ENCODE measurements at regions not wholly inside any gene's neighbourhood (a gene's known extent, or its start where the extent isn't known, plus 50 kb on each side); places are given as distances from the start of the nearest gene placed in this dataset.

DNA sequence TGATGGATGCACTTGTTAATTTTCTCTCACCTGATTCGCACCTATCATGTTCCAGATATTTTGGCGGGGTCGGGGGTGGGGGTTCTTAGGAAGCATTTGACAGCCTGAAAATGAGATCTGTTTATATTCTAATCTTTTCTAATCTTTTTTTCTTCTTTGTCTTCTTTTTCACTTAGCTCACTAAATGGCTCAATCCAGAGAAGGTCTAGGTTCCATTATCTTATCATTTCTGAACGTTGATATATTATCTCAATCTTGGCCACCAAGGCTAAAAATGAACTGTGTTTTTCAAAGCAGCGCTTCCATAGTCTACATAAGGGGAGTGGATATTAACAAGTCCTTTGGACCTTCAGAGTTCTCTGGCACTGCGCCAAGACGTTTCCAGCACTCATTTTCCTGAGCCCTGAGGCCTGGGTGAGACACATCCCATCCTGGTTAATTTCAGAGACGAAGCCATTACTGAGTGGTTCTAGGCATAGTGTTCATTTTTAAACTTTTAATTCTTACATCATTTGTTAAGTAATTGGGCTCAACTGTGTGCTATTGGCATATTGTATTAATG, 229.0 kb downstream of the SOX11 start:
- no peaks in the 10 kb centered on the region for H3K27me3 ChIP-seq (ENCODE audit: low read length)
- H2AFZ ChIP-seq (ENCODE audit: low read length), result no peak overlapping the region
- no peak overlapping the region for H3K27ac ChIP-seq (ENCODE audit: low read length)
- POLR2A ChIA-PET (ENCODE audit: unreplicated experiment), result no interaction called here
- H3K4me1 ChIP-seq (ENCODE audit: insufficient read depth, low read length), result no peaks in the 10 kb centered on the region
- no peak for DNase-seq
- H3K9me2 ChIP-seq (replicated peaks; ENCODE audit: low read length), result no peaks in the 10 kb centered on the region
- H3F3A ChIP-seq (ENCODE audit: low read length, unreplicated experiment), result no peaks in the 10 kb centered on the region
- H3K4me2 ChIP-seq (ENCODE audit: low read length), result no peak overlapping the region
- H3K79me2 ChIP-seq (ENCODE audit: low read length), result no peaks in the 10 kb centered on the region
- no TSS peak for BruUV-seq (replicated peaks)
- no peak overlapping the region for H3K4me3 ChIP-seq (ENCODE audit: low read length)
- no peak overlapping the region for H3K9ac ChIP-seq (ENCODE audit: low read length)
- H3K9me3 ChIP-seq (ENCODE audit: low read length), result peaks cover 8% of the 10 kb centered on the region; the same call in 1 of the 2 replicates
- TF ChIP-seq EZH2 (IDR thresholded peaks at IDR 0.05; ENCODE audit: low read length, unreplicated experiment) (no peak), EZH2phosphoT487 (IDR thresholded peaks at IDR 0.05; ENCODE audit: borderline replicate concordance, low read length) (no peak)
- TF ChIP-seq, protein P1, sequence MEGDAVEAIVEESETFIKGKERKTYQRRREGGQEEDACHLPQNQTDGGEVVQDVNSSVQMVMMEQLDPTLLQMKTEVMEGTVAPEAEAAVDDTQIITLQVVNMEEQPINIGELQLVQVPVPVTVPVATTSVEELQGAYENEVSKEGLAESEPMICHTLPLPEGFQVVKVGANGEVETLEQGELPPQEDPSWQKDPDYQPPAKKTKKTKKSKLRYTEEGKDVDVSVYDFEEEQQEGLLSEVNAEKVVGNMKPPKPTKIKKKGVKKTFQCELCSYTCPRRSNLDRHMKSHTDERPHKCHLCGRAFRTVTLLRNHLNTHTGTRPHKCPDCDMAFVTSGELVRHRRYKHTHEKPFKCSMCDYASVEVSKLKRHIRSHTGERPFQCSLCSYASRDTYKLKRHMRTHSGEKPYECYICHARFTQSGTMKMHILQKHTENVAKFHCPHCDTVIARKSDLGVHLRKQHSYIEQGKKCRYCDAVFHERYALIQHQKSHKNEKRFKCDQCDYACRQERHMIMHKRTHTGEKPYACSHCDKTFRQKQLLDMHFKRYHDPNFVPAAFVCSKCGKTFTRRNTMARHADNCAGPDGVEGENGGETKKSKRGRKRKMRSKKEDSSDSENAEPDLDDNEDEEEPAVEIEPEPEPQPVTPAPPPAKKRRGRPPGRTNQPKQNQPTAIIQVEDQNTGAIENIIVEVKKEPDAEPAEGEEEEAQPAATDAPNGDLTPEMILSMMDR (conservative IDR thresholded peaks at IDR 0.05; ENCODE audit: low read depth, low read length), result no peak
- no peaks in the 10 kb centered on the region for H3K36me3 ChIP-seq (ENCODE audit: low read depth, low read length)
- no peaks in the 10 kb centered on the region for H4K20me1 ChIP-seq (ENCODE audit: low read length)
- ATAC-seq, result no peak
- CTCF ChIA-PET, result no interaction called here
- intact Hi-C loops (cut with micrococcal nuclease), result no loop called here

DNA sequence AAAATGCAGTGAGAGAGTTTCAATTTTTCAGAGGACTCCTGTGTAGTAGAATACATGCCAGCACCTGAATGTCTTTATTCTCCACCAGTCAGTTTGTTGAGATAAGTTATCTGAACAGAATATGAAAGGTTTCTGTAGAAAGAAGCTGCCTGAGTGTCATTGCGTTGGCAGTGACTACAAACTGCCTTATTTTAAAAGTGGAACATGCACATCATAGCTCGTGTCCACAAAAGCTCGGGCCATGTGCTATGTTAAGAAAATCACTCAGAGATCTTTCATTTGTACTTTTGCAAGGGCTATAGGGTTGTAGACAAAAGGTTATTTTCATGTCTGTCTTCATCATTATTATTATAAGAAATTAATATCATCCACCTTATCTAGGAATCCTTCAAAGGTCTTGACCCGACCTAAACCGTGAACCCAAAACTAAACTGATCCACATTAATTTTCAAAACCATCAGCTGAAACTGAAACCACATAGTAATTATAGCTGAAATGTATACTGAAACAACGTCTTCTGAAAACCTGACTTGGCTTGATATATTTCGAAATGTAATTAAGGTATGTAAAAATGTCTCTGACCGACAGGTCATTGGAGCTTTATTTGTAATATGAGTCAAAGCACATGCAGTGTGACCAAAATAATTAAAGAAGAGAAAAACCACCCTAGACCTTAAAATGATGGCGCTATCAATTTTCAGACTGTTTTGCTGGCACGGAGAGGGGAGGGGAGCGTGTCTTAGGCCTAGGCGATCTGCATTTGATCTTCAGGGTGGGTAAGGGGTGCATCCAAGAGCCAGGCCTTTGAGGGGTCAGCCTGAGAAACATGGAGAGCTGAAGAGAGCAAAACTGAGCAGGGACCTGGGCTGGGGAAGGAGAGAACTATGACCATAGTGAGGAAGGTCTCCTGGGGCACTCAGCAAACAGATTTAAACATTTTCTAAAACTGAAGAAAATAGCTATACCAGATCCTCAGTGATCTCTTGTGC, 232.1 kb downstream of the SOX11 start:
- intact Hi-C loops (cut with micrococcal nuclease), result no loop called here
- ChIA-PET POLR2A (ENCODE audit: unreplicated experiment) (no interaction called here), CTCF (no interaction called here)
- H3K79me2 ChIP-seq (ENCODE audit: low read length), result no peaks in the 10 kb centered on the region
- TF ChIP-seq EZH2 (IDR thresholded peaks at IDR 0.05; ENCODE audit: low read length, unreplicated experiment) (no peak), EZH2phosphoT487 (IDR thresholded peaks at IDR 0.05; ENCODE audit: borderline replicate concordance, low read length) (no peak)
- TF ChIP-seq, protein P1 (conservative IDR thresholded peaks at IDR 0.05; ENCODE audit: low read depth, low read length), result no peak
- DNase-seq (no peak), ATAC-seq (no peak)
- BruUV-seq (replicated peaks), result no TSS peak
- H3K27ac ChIP-seq (ENCODE audit: low read length), result no peak overlapping the region
- H3K36me3 ChIP-seq (ENCODE audit: low read depth, low read length), result no peaks in the 10 kb centered on the region
- H3K9me3 ChIP-seq (ENCODE audit: low read length), result no peaks in the 10 kb centered on the region; the same call in 1 of the 2 replicates
- H4K20me1 ChIP-seq (ENCODE audit: low read length), result no peaks in the 10 kb centered on the region
- H3K4me2 ChIP-seq (ENCODE audit: low read length), result no peak overlapping the region
- H3K27me3 ChIP-seq (ENCODE audit: low read length), result no peaks in the 10 kb centered on the region
- no peak overlapping the region for H2AFZ ChIP-seq (ENCODE audit: low read length)
- H3K9ac ChIP-seq (ENCODE audit: low read length), result no peak overlapping the region
- H3K9me2 ChIP-seq (replicated peaks; ENCODE audit: low read length), result no peaks in the 10 kb centered on the region
- H3K4me3 ChIP-seq (ENCODE audit: low read length), result no peak overlapping the region
- H3F3A ChIP-seq (ENCODE audit: low read length, unreplicated experiment), result no peaks in the 10 kb centered on the region
- no peaks in the 10 kb centered on the region for H3K4me1 ChIP-seq (ENCODE audit: insufficient read depth, low read length)

DNA sequence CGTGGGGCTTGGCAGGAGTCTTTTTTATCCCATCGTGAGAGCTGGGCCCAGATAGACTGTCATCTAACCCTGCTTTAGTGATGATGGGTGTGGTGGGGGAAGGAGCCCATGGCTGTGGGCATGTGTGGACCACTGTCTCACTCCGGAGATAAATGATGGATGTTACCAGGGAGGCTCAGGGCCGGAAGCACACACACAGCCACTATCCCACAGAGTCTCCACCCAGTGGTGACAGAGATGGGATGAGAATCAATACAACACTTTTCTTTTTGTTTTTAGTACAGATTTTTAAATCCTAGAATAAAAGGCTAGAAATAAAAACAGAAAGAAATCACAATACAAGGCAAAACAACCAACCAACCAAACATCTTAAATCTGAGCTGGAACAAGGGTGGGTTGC, 233.4 kb downstream of the SOX11 start:
- no peak overlapping the region for H3K27ac ChIP-seq (ENCODE audit: low read length)
- H4K20me1 ChIP-seq (ENCODE audit: low read length), result no peaks in the 10 kb centered on the region
- intact Hi-C loops (cut with micrococcal nuclease), result no loop called here
- H3K79me2 ChIP-seq (ENCODE audit: low read length), result no peaks in the 10 kb centered on the region
- no peak overlapping the region for H3K4me2 ChIP-seq (ENCODE audit: low read length)
- no peaks in the 10 kb centered on the region for H3K27me3 ChIP-seq (ENCODE audit: low read length)
- H3K9ac ChIP-seq (ENCODE audit: low read length), result no peak overlapping the region
- no peaks in the 10 kb centered on the region for H3K4me1 ChIP-seq (ENCODE audit: insufficient read depth, low read length)
- H3K36me3 ChIP-seq (ENCODE audit: low read depth, low read length), result no peaks in the 10 kb centered on the region
- BruUV-seq (replicated peaks), result no TSS peak
- no peak overlapping the region for H2AFZ ChIP-seq (ENCODE audit: low read length)
- TF ChIP-seq, protein P1 (conservative IDR thresholded peaks at IDR 0.05; ENCODE audit: low read depth, low read length), result no peak
- TF ChIP-seq EZH2 (IDR thresholded peaks at IDR 0.05; ENCODE audit: low read length, unreplicated experiment), result no peak
- no peak for TF ChIP-seq EZH2phosphoT487 (IDR thresholded peaks at IDR 0.05; ENCODE audit: borderline replicate concordance, low read length)
- H3F3A ChIP-seq (ENCODE audit: low read length, unreplicated experiment), result no peaks in the 10 kb centered on the region
- no peaks in the 10 kb centered on the region for H3K9me2 ChIP-seq (replicated peaks; ENCODE audit: low read length)
- no peaks in the 10 kb centered on the region; the same call in 1 of the 2 replicates for H3K9me3 ChIP-seq (ENCODE audit: low read length)
- no peak for DNase-seq
- ChIA-PET POLR2A (ENCODE audit: unreplicated experiment) (no interaction called here), CTCF (no interaction called here)
- no peak overlapping the region for H3K4me3 ChIP-seq (ENCODE audit: low read length)
- ATAC-seq, result no peak
